GM12878 (cell line): ENCODE measurements at regions not wholly inside any gene's neighbourhood (a gene's known extent, or its start where the extent isn't known, plus 50 kb on each side); places are given as distances from the start of the nearest gene placed in this dataset.

Source experiments
- BCLAF1 ChIP-seq: fragments of 450-650 bp; IDR thresholded peaks from 2 replicates; pipeline ENCODE4 v1.6.1; 2017; ENCODE audit warnings: antibody characterized with exemption, mild to moderate bottlenecking, moderate library complexity
- BHLHE40 ChIP-seq, 2 experiments: fragments of 450-650 bp in 1 of 2; IDR thresholded peaks; 2 replicates each; pipeline ENCODE4 v1.6.1; 2011 to 2017; ENCODE audit warnings: low read depth in 2 of 2, borderline replicate concordance in 1 of 2, improper control_type of control experiment in 1 of 2, low read length in 1 of 2, mild to moderate bottlenecking in 1 of 2
- CTCF ChIP-seq, 3 experiments: IDR thresholded peaks in 2 of 3; conservative IDR thresholded peaks in 1 of 3; 2 replicates each; pipeline ENCODE4 v1.5.1; 2011; ENCODE audit warnings: low read depth in 3 of 3, low read length in 3 of 3, mild to moderate bottlenecking in 3 of 3, control low read depth in 2 of 3, moderate library complexity in 2 of 3, inconsistent platforms in 1 of 3, mixed read lengths in 1 of 3; ENCODE audit not compliant: control insufficient read depth in 2 of 3, insufficient read depth in 1 of 3; ENCODE audit errors: extremely low read depth in 1 of 3
- E4F1 ChIP-seq: fragments of 450-650 bp; IDR thresholded peaks from 2 replicates; pipeline ENCODE4 v1.6.1; 2018; ENCODE audit warnings: borderline replicate concordance, mild to moderate bottlenecking; ENCODE audit not compliant: partially characterized antibody
- EZH2 ChIP-seq: IDR thresholded peaks from 2 replicates; pipeline ENCODE4 v1.6.1; 2012; ENCODE audit warnings: low read depth, mild to moderate bottlenecking, control low read depth, inconsistent platforms, low read length, borderline replicate concordance; ENCODE audit not compliant: control insufficient read depth
- GATAD2B ChIP-seq: fragments of 450-650 bp; conservative IDR thresholded peaks from 2 replicates; pipeline ENCODE4 v1.6.1; 2017; ENCODE audit warnings: low read depth, mild to moderate bottlenecking, moderate library complexity
- JUND ChIP-seq: IDR thresholded peaks from 2 replicates; pipeline ENCODE4 v1.6.1; 2012; ENCODE audit warnings: low read depth, mild to moderate bottlenecking, low read length, improper control_type of control experiment, moderate library complexity
- NFYA ChIP-seq: IDR thresholded peaks from 2 replicates; pipeline ENCODE4 v1.6.1; 2011; ENCODE audit warnings: low read depth, mild to moderate bottlenecking, low read length, improper control_type of control experiment, borderline replicate concordance
- NRF1 ChIP-seq: conservative IDR thresholded peaks from 2 replicates; pipeline ENCODE4 v1.6.1; 2011; ENCODE audit warnings: mild to moderate bottlenecking, low read depth, low read length, improper control_type of control experiment
- PKNOX1 ChIP-seq: fragments of 450-650 bp; IDR thresholded peaks from 2 replicates; pipeline ENCODE4 v1.6.1; 2016; ENCODE audit warnings: mild to moderate bottlenecking
- POLR2AphosphoS2 ChIP-seq: IDR thresholded peaks from 2 replicates; pipeline ENCODE4 v1.6.1; 2011; ENCODE audit warnings: low read depth, mild to moderate bottlenecking, low read length, improper control_type of control experiment, moderate library complexity
- RELA ChIP-seq: fragments of 450-650 bp; IDR thresholded peaks from 2 replicates; pipeline ENCODE4 v1.8.0; 2014; ENCODE audit warnings: borderline replicate concordance; ENCODE audit not compliant: partially characterized antibody
- ZNF384 ChIP-seq: IDR thresholded peaks from 2 replicates; pipeline ENCODE4 v1.6.1; 2012; ENCODE audit warnings: low read depth, mild to moderate bottlenecking, low read length, improper control_type of control experiment, borderline replicate concordance

GRCh38 chr7:130900471-130901076 is 166.6 kb upstream of the KLF14 start:
- no peak for TF ChIP-seq CTCF (IDR thresholded peaks at IDR 0.05 in 2 of 3, conservative IDR thresholded peaks at IDR 0.05 in 1 of 3; ENCODE audit: control insufficient read depth in 2 of 3, extremely low read depth in 1 of 3, insufficient read depth in 1 of 3, low read depth in 3 of 3, low read length in 3 of 3)
- TF ChIP-seq EZH2: no peak
- TF ChIP-seq RELA: no peak
- no peak for TF ChIP-seq E4F1
- TF ChIP-seq ZNF384: no peak
- TF ChIP-seq NFYA: no peak
- no peak for TF ChIP-seq NRF1
- TF ChIP-seq BCLAF1: no peak
- no peak for TF ChIP-seq JUND
- no peak for TF ChIP-seq GATAD2B
- no peak for TF ChIP-seq PKNOX1
- TF ChIP-seq BHLHE40 (IDR thresholded peaks at IDR 0.05; ENCODE audit: borderline replicate concordance in 1 of 2, low read depth in 2 of 2, low read length in 1 of 2): no peak
- TF ChIP-seq POLR2AphosphoS2: no peak
